Middle frontal gyrus (tissue), 1 donor: ENCODE measurements at regions not wholly inside any gene's neighbourhood (a gene's known extent, or its start where the extent isn't known, plus 50 kb on each side); places are given as distances from the start of the nearest gene placed in this dataset.
"Not testable (repeated sequence)": the region's sequence is repeated elsewhere in the genome, so short reads cannot be mapped to it uniquely, and the experiment has no call there.

Experiments
- DNase-seq: peaks from one replicate; pipeline ENCODE4 v3.0.0-alpha.2; 2015; ENCODE audit warnings: low spot score; ENCODE audit errors: extremely low spot score

DNA sequence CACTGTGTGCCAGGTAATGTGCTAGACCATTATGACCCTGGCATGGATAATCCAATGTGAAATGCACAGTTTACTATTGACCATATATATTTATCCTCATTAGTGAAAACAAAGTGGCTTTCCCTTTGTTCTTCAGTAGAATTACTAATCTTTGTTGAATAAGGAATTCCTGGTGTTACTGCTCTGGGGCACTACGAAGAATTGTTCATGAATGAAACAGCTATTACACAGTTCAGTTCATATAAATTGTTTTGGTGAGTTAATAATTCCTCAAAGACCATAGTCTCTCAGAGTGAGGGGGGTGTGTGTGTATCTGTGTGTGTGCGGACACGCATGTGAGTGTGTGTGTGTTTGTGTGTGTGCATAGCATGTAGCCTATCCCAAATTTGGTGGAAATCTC is 668.0 kb upstream of the MBL2 start:
- no peak for DNase-seq

DNA sequence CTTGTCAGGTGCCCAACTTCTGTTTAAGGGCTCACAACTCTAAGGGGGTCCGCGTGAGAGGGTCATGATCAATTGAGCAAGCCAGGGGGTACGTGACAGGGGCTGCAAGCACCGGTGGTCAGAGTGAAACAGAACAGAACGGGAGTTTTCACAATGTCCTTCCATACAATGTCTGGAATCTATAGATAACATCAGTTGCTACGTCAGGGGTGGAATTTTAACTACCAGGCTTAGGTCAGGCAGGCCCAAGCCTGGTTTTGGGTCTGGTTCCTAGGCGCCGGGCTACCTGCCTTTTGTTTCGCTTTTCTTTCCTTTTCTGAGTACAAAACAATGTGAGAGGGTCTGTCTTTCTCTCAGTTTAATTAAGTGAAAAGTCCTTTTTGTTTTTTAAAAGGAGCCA is 666.5 kb upstream of the MBL2 start:
- not testable (repeated sequence) for DNase-seq

DNA sequence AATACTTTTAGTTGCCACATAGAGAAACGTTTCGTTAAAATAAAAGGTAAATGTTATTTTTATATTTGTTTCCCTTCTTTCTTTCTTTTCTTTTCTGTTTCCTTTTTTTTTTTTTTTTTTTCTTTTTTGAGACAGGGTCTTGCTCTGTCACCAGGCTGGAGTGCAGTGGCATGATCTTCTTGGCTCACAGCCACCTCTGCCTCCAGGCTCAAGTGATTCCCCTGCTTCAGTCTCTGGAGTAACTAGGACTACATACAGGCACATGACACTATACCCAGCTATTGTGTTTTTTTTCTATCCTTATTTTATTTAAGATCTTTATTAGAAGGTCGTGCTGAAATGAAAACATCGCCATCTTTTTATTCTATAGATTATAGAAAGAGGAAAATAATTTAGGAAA is 661.8 kb upstream of the MBL2 start:
- no peak for DNase-seq

DNA sequence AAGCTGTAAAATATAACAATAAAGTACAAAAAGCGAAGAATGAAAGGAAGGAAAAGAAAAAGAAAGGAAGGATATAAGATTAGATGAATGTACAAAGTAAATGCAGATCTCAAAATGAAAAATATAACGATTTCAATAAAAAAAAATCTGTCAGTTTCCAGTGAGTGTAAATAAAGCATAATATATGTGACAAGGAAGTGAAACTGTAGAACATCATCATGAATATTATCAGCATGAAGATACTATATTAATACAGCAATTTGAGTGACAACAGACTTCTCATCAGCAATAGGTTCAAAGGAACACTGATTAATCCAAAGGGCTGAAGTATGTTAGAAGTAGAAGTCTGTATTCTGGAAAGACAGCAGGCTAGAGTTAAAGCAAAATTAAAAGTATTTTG is 659.5 kb upstream of the MBL2 start:
- no peak for DNase-seq

DNA sequence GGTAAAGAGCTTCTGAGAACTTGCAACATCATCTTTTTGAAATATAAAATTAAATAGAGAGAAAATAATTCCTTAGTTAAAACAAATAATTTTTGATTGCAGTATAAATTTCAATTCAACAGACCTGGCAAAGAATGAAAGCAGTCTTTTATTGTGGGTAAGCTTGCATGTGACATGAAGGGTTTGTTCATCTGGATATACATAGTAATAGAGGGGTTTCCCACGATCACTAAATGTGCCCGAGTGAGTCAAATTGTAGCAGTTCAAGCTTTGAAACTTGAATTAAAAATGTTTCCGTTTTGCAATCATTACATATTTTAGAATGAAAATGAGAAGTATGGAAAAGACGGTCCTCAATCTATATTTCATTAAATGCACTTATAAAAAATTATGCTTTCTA is 658.4 kb upstream of the MBL2 start:
- DNase-seq, result no peak

DNA sequence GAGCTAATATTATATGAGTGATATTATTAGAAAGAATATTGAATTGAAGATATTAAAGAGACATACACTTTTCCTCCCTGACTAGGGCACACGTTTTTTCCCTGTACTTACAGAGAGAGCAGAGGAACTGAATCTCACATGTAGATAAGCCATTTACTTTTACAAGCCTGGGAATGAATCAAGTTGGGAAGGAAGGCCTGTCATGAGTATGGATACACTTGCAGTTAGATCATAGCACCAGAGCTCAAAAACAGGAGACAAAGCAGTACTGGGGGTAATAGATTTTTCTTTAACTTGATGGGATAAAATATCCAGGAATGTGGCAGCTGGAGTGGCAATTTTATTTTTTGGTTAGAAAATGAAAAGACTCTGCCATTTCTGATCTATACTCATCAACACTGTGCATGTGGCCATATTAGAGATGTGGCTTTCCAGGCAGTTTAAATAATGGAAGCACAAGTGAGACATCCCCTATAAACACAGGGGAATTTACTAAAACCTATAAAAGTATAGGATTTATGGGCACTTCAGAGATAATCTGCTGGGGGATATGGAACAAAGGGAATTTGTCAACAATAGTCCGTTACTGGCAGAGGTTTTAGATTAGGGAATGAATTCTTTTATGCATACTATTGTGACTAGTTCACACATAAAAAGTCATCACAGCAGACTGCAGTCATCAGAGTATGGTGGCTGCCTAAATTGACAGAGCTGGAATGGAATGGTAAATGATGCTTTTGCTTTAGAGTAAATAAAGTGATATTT is 657.7 kb upstream of the MBL2 start:
- DNase-seq, result no peak

DNA sequence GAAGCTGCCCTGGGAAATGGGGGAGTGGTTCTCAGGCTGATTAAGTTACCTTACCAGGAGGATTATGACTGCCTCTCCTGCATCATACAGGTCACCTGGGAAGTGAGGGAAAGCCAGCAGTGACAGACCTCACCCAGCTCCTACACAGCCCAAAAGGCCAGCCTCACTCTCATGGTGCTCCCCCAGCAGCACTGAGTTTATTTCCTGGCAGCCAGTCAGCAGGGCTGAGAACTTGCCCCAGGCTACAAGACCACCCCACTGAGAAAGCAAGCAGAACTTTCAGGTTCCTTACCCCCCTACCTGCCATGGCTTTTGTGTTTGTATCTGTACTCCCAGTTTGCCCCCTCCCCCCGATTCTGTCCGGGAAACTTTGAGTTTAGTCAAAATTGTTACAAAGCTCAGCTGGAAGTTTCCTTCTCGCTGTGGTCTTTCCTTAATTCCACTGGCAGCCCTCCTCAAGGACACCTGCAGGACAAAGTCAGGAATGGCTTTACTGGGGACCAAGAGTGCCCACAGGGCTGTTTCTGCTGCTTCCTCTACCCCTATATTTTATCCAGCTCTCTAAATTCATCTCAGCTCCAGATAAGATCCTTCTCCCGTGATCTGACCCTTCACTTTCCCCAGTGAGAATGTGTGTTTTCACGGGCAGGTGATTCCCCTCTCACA is 649.8 kb upstream of the MBL2 start:
- DNase-seq, result no peak

DNA sequence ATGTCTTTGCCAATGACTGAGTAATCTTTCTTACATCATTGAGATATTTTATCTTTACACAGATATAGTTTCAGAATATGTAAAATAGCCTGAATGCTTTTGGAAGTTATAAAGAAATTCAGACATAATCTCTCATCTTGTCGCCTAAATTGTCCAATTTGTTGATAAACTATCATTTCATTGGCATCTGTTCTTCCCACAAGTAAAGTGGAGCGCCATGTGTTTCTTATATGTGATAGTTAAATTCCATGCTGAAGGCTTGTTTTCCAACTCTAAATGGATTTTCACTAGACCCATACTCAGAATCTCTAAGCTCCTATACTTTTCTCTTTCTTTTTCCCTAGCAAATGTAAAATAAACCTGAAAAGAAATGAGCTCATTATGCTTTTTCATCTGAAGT is 640.1 kb upstream of the MBL2 start:
- no peak for DNase-seq

DNA sequence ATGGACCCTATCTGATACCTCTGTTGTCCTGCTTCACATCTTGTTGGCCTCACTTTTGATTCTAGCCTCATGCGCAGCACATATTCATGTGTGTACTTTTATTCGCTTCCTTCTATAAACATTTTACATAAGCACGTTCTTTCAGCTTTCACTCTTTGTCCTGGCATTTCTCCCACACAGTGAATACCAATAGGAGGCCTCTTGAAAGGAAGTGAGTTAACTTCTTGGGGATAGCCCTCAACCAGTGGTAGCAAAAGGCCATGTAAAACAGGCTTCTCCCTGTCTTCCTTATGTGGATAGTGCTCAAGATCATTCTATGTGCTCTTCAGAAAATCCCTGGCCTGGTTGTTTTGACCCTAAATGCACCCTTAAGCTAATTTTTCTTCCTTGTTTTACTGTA is 633.9 kb upstream of the MBL2 start:
- no peak for DNase-seq

DNA sequence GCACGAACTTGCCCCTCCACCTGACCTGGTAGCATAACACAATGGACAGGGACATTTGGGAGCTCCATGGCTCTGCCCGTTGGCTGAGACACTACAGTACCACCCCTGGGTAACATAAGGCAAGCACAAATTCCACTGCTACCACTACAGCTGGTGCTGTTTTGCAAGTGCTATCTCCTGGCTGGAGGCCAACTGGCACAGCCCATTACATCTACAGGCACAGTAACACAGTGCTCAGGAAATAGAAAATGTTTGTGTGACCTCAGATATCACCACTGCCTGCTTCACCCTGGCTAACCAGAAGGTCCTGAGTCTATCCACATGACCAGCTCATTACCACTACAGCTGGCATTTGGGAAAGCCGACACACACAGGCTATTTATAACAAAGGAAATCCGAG is 631.1 kb upstream of the MBL2 start:
- peak; percentile 7 for DNase-seq

DNA sequence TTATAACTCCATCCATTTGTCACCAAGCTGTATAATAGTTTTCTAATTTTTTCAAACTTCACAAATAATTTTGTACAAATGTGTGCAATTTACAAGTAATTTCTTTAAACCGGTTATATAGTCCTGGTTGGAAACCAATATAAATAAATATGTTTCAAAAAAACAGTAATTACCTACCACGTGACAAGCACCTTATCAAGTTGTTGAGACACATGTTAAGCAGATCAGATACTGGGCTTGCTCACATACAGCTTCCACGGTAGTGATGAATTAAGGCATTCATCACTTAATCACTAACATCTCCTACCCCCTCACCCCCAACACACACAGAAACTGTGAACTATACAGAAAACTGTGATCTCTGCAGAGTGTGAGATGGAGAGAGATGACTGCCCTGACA is 630.0 kb upstream of the MBL2 start:
- no peak for DNase-seq

DNA sequence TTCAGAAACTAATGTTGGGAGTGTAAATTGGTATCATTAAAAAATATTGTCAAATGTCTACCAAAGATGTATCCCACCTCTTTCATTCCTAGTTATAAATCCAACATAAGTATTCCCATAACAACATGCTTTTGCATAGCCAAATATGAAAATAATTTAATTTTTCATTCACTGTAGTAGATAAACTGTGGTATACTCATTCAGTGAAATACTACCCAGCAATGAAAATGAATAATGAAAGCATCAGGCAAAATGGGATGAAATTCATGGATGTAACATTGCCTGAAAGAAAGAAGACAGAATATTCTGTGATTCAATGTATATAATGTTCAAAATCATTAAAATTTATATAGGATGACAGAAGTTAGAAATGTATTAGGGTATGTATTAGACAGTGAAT is 629.0 kb upstream of the MBL2 start:
- DNase-seq, result no peak

DNA sequence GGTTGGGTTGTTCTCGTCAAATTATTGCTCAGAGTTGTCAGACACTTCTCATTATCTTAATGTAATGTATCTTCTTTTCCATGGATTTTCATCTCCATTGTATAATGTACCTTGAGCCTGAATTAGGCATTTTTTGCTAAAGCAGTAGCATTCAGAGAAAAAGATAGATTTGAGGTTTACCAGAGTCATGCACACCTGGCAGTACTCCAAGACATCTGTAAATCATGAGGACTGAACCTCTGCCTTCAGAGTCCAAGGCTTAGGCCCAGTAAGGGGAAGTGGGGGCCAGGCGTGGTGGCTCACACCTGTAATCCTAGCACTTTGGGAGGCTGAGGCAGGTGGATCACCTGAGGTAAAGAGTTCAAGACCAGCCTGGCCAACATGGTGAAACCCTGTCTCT is 624.3 kb upstream of the MBL2 start:
- no peak for DNase-seq

DNA sequence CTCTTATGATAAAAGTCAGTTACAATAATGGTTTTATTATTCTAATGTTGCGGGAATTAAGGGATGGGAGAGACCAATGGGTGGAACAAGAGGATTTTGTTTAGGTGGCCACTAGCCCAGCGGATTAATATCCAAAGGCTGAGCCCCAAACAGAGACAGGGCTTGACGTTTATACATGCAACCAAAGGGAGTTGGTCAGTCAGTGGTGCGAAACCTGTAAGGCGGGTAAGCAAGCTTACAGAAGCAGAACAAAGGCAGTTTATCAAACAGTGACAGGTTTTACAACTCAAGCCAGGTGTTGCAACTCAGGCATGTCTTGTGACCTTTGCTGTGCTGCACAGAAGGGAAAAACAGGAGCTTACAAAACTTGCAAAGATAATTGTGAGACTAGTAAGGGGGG is 622.9 kb upstream of the MBL2 start:
- no peak for DNase-seq

DNA sequence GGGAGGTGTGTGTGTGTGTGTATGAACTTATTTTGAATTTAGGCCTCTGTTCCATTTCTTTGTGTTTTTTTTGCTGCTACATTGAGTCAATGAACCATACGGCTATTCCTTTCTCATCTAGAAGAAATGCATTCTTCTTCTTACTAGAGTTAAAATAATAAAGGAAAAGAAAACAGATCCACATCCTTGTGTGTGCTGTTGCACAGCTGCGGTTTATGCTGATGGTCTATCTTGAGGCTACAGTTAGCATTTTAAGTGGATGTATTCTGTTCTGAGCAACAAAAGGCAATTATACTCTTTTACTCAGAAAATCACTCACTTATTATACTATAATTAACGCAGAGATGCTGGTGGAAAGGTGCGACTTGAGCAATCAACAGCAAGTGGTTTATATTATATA is 615.0 kb upstream of the MBL2 start:
- peak; percentile 13 for DNase-seq

DNA sequence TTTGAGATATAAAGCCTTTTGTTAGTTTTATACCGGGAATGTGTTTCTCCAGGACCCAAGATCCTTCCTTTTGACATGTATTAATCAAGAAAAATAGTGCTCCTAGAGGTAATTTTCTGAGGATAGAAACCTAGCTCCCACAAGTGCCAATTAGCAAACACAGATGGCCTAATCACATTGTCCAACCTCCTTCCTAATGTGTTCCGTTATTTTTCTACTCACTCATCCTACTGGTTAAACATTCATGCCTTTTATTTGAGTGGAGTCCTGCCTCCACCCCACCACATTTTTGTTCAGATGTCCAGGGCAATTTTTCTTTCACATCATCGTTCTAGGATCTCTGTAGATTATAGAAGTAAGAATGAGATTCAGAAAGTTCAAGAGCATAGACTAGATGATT is 610.0 kb upstream of the MBL2 start:
- no peak for DNase-seq

DNA sequence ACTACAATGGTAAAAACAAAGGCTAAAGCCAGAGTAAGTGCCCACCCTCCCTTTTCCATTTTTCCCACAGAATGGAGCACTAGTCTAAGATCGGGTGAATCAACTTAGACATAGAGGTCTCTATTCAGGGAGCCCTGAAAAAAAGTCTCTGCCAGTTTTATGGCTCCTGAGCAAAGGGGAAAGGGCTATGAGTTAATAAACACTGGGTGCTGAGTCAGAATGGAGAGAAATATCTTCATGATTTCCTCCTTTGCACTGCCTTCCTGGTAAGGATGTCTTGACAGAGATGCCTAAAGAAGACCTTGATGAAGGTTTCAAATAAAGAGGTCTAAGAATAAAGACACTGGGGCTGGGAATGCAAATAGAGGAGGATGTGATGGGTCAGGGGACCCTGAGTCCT is 607.4 kb upstream of the MBL2 start:
- DNase-seq, result no peak

DNA sequence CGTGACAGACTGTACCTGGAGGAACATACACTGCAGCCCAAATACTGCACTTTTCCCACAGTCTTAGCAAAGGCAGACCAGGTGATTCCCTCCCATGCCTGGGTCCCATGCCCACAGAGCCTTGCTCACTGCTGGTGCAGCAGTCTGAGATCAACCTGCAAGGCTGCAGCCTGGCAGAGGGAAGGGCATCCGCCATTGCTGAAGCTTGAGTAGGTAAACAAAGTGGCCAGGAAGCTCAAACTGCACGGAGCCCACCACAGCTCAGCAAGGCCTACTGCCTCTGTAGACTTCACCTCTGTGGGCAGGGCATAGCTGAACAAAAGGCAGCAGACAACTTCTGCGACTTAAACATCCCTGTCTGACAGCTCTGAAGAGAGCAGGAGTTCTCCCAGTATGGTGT is 597.8 kb upstream of the MBL2 start:
- no peak for DNase-seq

DNA sequence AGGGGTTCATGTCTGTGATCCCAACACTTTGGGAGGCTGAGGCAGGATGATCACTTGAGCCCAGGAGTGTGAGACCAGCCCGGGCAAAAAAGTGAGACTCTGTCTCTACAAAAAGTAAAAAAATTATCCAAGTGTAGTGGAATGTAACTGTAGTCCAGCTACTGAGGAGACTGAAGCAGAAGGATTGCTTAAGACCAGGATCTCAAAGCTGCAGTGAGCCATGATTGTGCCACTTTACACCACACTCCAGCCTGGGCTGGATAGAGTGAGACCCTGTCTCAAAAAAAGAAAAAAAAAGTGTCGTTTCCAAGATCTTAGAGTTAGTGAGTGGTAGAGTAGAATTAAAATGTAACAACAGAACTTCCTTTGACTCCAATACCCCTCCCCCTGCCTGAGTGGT is 589.4 kb upstream of the MBL2 start:
- DNase-seq, result no peak

DNA sequence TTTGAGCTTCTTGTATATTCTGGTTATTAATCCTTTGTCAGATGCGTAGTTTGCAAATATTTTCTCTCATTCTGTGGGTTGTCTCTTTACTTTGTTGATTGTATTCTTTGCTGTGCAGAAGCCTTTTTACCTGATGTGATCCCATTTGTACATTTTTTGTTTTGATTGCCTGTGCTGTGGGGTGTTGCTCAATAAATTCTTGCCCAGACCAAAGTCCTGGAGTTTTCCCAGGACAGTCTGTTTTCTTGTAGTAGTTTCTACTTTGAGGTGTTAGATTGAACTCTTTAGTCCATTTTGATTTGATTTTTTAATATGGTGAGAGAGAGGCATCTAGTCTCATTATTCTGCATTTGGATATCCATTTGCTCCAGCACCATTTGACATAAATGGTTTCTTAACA is 588.7 kb upstream of the MBL2 start:
- DNase-seq, result no peak

DNA sequence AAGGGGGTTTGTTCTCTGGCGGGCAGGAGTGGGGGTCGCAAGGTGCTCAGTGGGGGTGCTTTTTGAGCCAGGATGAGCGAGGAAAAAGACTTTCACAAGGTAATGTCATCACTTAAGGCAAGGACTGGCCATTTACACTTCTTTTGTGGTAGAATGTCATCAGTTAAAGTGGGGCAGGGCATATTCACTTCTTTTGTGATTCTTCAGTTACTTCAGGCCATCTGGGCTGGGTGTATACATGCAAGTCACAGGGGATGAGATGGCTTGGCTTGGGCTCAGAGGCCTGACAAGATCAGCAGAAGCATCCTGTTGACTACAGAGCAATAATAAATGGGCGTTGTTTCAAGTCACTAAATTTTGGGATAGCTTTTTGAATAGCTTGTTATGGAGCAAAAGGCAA is 586.4 kb upstream of the MBL2 start:
- DNase-seq, result not testable (repeated sequence)

DNA sequence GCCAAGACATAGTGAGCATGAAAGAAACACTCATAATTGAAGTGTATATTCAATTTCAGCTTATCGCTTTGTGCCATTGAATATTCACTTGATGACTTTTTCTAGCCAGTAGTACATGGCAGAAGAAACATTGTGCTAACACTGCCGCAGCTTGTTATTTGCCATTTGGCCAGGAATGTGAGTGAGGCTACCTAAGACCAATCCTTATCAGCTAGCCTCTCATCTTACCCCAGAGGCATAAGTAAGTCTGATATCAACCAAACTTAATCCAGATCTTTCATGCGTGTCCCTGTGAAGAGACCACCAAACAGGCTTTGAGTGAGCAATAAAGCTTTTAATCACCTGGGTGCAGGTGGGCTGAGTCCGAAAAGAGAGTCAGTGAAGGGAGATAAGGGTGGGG is 586.0 kb upstream of the MBL2 start:
- DNase-seq, result no peak

DNA sequence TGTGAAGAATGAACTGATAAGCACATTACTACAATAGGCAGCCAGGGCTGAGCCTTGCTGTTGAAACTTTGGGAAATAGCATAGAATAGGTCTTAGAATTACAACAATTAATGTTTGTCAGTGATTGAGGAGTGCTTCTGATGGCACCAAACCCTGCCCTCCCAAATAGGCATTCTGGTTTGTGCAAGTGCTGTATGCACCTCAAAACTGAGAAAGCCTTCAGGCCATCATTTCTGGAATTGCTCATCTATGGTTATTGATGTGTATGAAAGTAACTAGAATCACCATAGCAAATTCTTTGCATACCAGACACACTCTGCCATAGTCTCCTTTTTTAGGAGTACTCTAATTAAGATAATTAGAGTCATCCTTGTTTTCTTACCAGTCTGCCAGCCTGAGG is 585.0 kb upstream of the MBL2 start:
- no peak for DNase-seq
